GM23338 (cell line): ENCODE measurements at regions not wholly inside any gene's neighbourhood (a gene's known extent, or its start where the extent isn't known, plus 50 kb on each side); places are given as distances from the start of the nearest gene placed in this dataset.

Experiments
- ATAC-seq: fragments of 200-7000 bp; cut with Tn5 transposase; 3 replicates; pipeline ENCODE4 v1.9.1; 2020
- DNase-seq: peaks from one replicate; pipeline ENCODE4 v3.0.0-alpha.2; 2015; ENCODE audit warnings: low spot score
- H2AFZ ChIP-seq: fragments of 200-600 bp; sonication (generic); 2 replicates; pipeline ENCODE4 v1.8.0; 2016; ENCODE audit warnings: antibody characterized with exemption, mild to moderate bottlenecking, moderate library complexity
- H3F3A ChIP-seq: fragments of 200-600 bp; sonication (generic); replicated peaks from 2 replicates; pipeline ENCODE4 v1.8.0; 2017; ENCODE audit warnings: antibody characterized with exemption, mixed run types, low read depth
- H3K27ac ChIP-seq: fragments of 200-600 bp; sonication (generic); 2 replicates; pipeline ENCODE4 v1.6.1; 2016; ENCODE audit warnings: low read depth
- H3K27me3 ChIP-seq: fragments of 200-600 bp; sonication (generic); 2 replicates; pipeline ENCODE4 v1.8.0; 2016; ENCODE audit warnings: mild to moderate bottlenecking, mixed run types, moderate library complexity; ENCODE audit not compliant: insufficient read depth
- H3K36me3 ChIP-seq: fragments of 200-600 bp; sonication (generic); 2 replicates; pipeline ENCODE4 v1.8.0; 2016; ENCODE audit warnings: mild to moderate bottlenecking; ENCODE audit not compliant: insufficient read depth
- H3K4me1 ChIP-seq: fragments of 200-600 bp; sonication (generic); 2 replicates; pipeline ENCODE4 v1.8.0; 2016; ENCODE audit warnings: mild to moderate bottlenecking, moderate library complexity; ENCODE audit not compliant: insufficient read depth
- H3K4me2 ChIP-seq: fragments of 200-600 bp; sonication (generic); 2 replicates; pipeline ENCODE4 v1.7.1; 2017; ENCODE audit warnings: mixed run types
- H3K4me3 ChIP-seq: fragments of 200-600 bp; sonication (generic); 2 replicates; pipeline ENCODE4 v1.6.1; 2016; ENCODE audit warnings: mixed run types
- H3K79me2 ChIP-seq: fragments of 200-600 bp; sonication (generic); replicated peaks from 2 replicates; pipeline ENCODE4 v1.8.0; 2017; ENCODE audit warnings: mild to moderate bottlenecking; ENCODE audit not compliant: insufficient read depth
- H3K9me2 ChIP-seq: fragments of 200-600 bp; sonication (generic); 2 replicates; pipeline ENCODE4 v1.8.0; 2017; ENCODE audit not compliant: insufficient read depth
- H4K20me1 ChIP-seq: fragments of 200-600 bp; sonication (generic); replicated peaks from 2 replicates; pipeline ENCODE4 v1.8.0; 2017; ENCODE audit warnings: mild to moderate bottlenecking; ENCODE audit not compliant: insufficient read depth
- H3K27ac Mint-ChIP-seq: 2 replicates; pipeline ENCODE4 v1.8.0; 2020; ENCODE audit warnings: inconsistent platforms, mild to moderate bottlenecking, moderate library complexity, mixed read lengths
- H3K27me3 Mint-ChIP-seq: 3 replicates; pipeline ENCODE4 v1.8.0; 2022; ENCODE audit warnings: low read depth, mild to moderate bottlenecking, moderate library complexity, mixed read lengths, inconsistent platforms; ENCODE audit not compliant: insufficient read depth, poor library complexity
- H3K36me3 Mint-ChIP-seq: 3 replicates; pipeline ENCODE4 v1.8.0; 2021; ENCODE audit warnings: low read depth, mild to moderate bottlenecking, inconsistent platforms, moderate library complexity, mixed read lengths
- H3K4me1 Mint-ChIP-seq: 3 replicates; pipeline ENCODE4 v1.8.0; 2020; ENCODE audit warnings: mild to moderate bottlenecking, inconsistent platforms, mixed read lengths
- H3K4me3 Mint-ChIP-seq: 3 replicates; pipeline ENCODE4 v1.8.0; 2021; ENCODE audit warnings: moderate library complexity, mild to moderate bottlenecking, inconsistent platforms, mixed read lengths
- H3K9me3 Mint-ChIP-seq: 3 replicates; pipeline ENCODE4 v1.8.0; 2020; ENCODE audit warnings: moderate library complexity, mild to moderate bottlenecking, inconsistent platforms, mixed read lengths
- ETS1 ChIP-seq: IDR thresholded peaks from 2 replicates; pipeline ENCODE4 v1.6.1; 2016; ENCODE audit warnings: antibody characterized with exemption
- EZH2 ChIP-seq: fragments of 200-600 bp; sonication (generic); IDR thresholded peaks from one replicate; pipeline ENCODE4 v1.8.0; 2017; ENCODE audit warnings: antibody characterized with exemption, mild to moderate bottlenecking, low read depth; ENCODE audit not compliant: unreplicated experiment
- JUNB ChIP-seq: IDR thresholded peaks from one replicate; pipeline ENCODE4 v1.6.1; 2016; ENCODE audit warnings: antibody characterized with exemption; ENCODE audit not compliant: unreplicated experiment
- NANOG ChIP-seq: IDR thresholded peaks from 2 replicates; pipeline ENCODE4 v1.6.1; 2016; ENCODE audit warnings: antibody characterized with exemption, borderline replicate concordance
- POLR2AphosphoS5 ChIP-seq: IDR thresholded peaks from 2 replicates; pipeline ENCODE4 v1.6.1; 2016; ENCODE audit warnings: antibody characterized with exemption, low read depth
- STAT1 ChIP-seq: IDR thresholded peaks from one replicate; pipeline ENCODE4 v1.6.1; 2016; ENCODE audit warnings: antibody characterized with exemption; ENCODE audit not compliant: unreplicated experiment
- ZNF114 ChIP-seq: fragments of 250-450 bp; sonication (Bioruptor Pico); IDR thresholded peaks from 2 replicates; pipeline ENCODE4 v1.5.0; 2020; ENCODE audit warnings: mild to moderate bottlenecking, moderate library complexity
- ZNF462 ChIP-seq: fragments of 250-450 bp; sonication (Bioruptor Pico); IDR thresholded peaks from 2 replicates; pipeline ENCODE4 v1.5.0; 2020; ENCODE audit warnings: mild to moderate bottlenecking, moderate library complexity
- TF ChIP-seq, protein P1 (sequence below): IDR thresholded peaks from one replicate; pipeline ENCODE4 v1.6.1; 2018; ENCODE audit warnings: antibody characterized with exemption; ENCODE audit not compliant: unreplicated experiment

DNA sequence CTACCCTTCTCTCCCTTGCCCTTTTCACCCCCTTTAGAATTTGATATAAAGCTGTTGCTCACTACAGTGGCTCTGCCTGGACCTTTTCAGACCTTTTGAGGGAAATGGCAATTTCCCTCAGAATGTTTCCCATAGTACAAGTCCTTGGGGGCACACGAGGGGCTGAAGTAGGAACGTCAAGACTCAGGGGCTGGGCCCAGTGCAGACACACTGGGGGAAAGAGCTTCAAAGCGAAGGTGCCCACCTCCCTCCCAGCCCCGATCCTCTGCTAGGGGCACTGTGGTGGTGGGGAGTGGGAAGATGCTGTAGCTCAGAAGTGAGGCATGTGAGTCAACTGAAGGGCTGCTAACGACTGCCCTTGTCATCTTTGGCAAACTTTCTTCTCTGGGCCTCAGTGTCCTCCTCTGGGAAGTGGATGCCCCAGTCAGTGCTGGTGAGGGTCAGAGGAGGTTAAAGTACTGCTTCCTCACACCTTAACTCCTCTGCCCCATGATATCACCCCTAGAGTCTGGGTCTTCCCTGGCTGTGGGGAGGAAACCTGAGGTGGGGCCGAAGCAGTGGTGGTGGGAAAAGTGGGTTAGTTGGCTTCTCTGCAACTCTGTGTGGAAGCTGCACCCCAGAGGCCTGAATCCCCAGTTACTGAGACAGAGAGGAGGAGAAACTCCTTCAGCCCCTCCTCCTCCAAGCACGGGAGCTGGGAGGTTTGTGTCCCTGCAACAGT lies 425.3 kb upstream of the B3GAT1 start:
- Histone ChIP-seq H3K4me2 (no peak overlapping the region), H2AFZ (no peak overlapping the region), H3K27ac (no peak overlapping the region), H3K36me3 (no peaks in the 10 kb centered on the region), H4K20me1 (no peaks in the 10 kb centered on the region), H3K4me3 (no peak overlapping the region), H3K27me3 (no peaks in the 10 kb centered on the region), H3K4me1 (no peaks in the 10 kb centered on the region), H3K9me2 (peaks cover 7% of the 10 kb centered on the region; the same call in 1 of the 2 replicates), H3K79me2 (no peaks in the 10 kb centered on the region), H3F3A (no peaks in the 10 kb centered on the region)
- Mint-ChIP-seq H3K4me3 (no peak overlapping the region), H3K9me3 (no peaks in the 10 kb centered on the region), H3K27me3 (peaks cover 7% of the 10 kb centered on the region), H3K36me3 (no peaks in the 10 kb centered on the region), H3K4me1 (no peaks in the 10 kb centered on the region), H3K27ac (no peak overlapping the region)
- no peak for DNase-seq
- TF ChIP-seq POLR2AphosphoS5, result no peak
- no peak for TF ChIP-seq ETS1
- TF ChIP-seq STAT1, result no peak
- no peak for TF ChIP-seq JUNB
- TF ChIP-seq NANOG, result no peak
- no peak for TF ChIP-seq ZNF462 (CRISPR knock-in tag)
- TF ChIP-seq, protein P1, sequence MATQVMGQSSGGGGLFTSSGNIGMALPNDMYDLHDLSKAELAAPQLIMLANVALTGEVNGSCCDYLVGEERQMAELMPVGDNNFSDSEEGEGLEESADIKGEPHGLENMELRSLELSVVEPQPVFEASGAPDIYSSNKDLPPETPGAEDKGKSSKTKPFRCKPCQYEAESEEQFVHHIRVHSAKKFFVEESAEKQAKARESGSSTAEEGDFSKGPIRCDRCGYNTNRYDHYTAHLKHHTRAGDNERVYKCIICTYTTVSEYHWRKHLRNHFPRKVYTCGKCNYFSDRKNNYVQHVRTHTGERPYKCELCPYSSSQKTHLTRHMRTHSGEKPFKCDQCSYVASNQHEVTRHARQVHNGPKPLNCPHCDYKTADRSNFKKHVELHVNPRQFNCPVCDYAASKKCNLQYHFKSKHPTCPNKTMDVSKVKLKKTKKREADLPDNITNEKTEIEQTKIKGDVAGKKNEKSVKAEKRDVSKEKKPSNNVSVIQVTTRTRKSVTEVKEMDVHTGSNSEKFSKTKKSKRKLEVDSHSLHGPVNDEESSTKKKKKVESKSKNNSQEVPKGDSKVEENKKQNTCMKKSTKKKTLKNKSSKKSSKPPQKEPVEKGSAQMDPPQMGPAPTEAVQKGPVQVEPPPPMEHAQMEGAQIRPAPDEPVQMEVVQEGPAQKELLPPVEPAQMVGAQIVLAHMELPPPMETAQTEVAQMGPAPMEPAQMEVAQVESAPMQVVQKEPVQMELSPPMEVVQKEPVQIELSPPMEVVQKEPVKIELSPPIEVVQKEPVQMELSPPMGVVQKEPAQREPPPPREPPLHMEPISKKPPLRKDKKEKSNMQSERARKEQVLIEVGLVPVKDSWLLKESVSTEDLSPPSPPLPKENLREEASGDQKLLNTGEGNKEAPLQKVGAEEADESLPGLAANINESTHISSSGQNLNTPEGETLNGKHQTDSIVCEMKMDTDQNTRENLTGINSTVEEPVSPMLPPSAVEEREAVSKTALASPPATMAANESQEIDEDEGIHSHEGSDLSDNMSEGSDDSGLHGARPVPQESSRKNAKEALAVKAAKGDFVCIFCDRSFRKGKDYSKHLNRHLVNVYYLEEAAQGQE, result no peak
- TF ChIP-seq ZNF114 (CRISPR knock-in tag), result no peak
- TF ChIP-seq EZH2, result no peak
- ATAC-seq, result no peak
